HFFc6 (cell line): ENCODE measurements at regions not wholly inside any gene's neighbourhood (a gene's known extent, or its start where the extent isn't known, plus 50 kb on each side); places are given as distances from the start of the nearest gene placed in this dataset.
A peak's percentile ranks its signal among the peaks of the same experiment; 100 is the strongest.

Experiments used
- DNase-seq: peaks from one replicate; pipeline ENCODE4 v3.0.0-alpha.2; 2018
- H3K27ac Mint-ChIP-seq: 2 replicates; pipeline ENCODE4 v1.8.0; 2020; ENCODE audit warnings: mild to moderate bottlenecking, mixed read lengths
- H3K27me3 Mint-ChIP-seq: 2 replicates; pipeline ENCODE4 v1.8.0; 2021; ENCODE audit warnings: mild to moderate bottlenecking, moderate library complexity, mixed read lengths; ENCODE audit not compliant: insufficient read depth
- H3K36me3 Mint-ChIP-seq: 2 replicates; pipeline ENCODE4 v1.8.0; 2021; ENCODE audit warnings: low read depth, mixed read lengths
- H3K4me1 Mint-ChIP-seq: 2 replicates; pipeline ENCODE4 v1.8.0; 2020; ENCODE audit warnings: low read depth, mixed read lengths
- H3K4me3 Mint-ChIP-seq: 2 replicates; pipeline ENCODE4 v1.8.0; 2020; ENCODE audit warnings: mild to moderate bottlenecking, moderate library complexity, mixed read lengths
- H3K9me3 Mint-ChIP-seq: 2 replicates; pipeline ENCODE4 v1.8.0; 2020; ENCODE audit warnings: mild to moderate bottlenecking, mixed read lengths
- CTCF ChIP-seq: fragments of 200-600 bp; sonication (generic); IDR thresholded peaks from 2 replicates; pipeline ENCODE4 v1.5.0; 2021; ENCODE audit warnings: antibody characterized with exemption, mild to moderate bottlenecking

- Mint-ChIP-seq H3K4me3 (no peak overlapping the region), H3K27ac (no peak overlapping the region), H3K9me3 (no peaks in the 10 kb centered on the region), H3K36me3 (peaks cover 7% of the 10 kb centered on the region), H3K27me3 (no peaks in the 10 kb centered on the region; the same call in none of the 2 replicates), H3K4me1 (peaks cover 31% of the 10 kb centered on the region)
- no peak for TF ChIP-seq CTCF
- DNase-seq, result no peak
Observed at GRCh38 chr1:223008808-223009207, 134.2 kb downstream of the TLR5 start.

DNA sequence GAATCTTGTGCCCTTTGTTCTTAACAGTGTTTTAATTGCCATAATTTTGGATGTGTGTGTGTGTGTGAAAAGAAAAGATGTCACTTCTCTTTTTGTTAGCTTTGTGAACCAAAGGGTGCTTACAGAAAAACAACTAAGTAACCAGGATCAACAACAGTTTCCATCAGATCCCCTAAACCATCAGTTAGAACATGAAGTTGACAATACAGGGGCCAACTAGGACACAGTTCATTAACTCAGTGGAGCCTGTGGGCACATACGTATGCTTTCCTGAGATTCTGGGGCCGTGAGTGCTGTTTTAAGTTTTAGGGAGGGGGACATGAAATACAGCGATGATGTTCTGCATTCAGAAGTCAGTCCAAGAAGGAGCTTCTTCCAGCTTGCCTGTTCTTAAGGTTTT is 133.6 kb downstream of the TLR5 start:
- Mint-ChIP-seq H3K27me3 (no peaks in the 10 kb centered on the region; the same call in none of the 2 replicates), H3K36me3 (peaks cover 7% of the 10 kb centered on the region), H3K4me3 (no peak overlapping the region), H3K9me3 (no peaks in the 10 kb centered on the region), H3K4me1 (peaks cover 31% of the 10 kb centered on the region), H3K27ac (no peak overlapping the region)
- DNase-seq, result no peak
- no peak for TF ChIP-seq CTCF

- Mint-ChIP-seq H3K4me3 (no peak overlapping the region), H3K27ac (no peak overlapping the region), H3K36me3 (no peaks in the 10 kb centered on the region), H3K9me3 (no peaks in the 10 kb centered on the region), H3K27me3 (no peaks in the 10 kb centered on the region; the same call in none of the 2 replicates), H3K4me1 (peaks cover 20% of the 10 kb centered on the region)
- peak; percentile 24 for DNase-seq
- no peak for TF ChIP-seq CTCF
Observed at GRCh38 chr1:223010582-223011504, 132.2 kb downstream of the TLR5 start.

- H3K4me3 Mint-ChIP-seq, result no peak overlapping the region
- no peak for DNase-seq
- H3K4me1 Mint-ChIP-seq, result peaks cover 20% of the 10 kb centered on the region
- no peaks in the 10 kb centered on the region for H3K9me3 Mint-ChIP-seq
- H3K36me3 Mint-ChIP-seq, result no peaks in the 10 kb centered on the region
- H3K27ac Mint-ChIP-seq, result no peak overlapping the region
- no peak for TF ChIP-seq CTCF
- no peaks in the 10 kb centered on the region; the same call in none of the 2 replicates for H3K27me3 Mint-ChIP-seq
Observed at GRCh38 chr1:223011505-223011856, 131.6 kb downstream of the TLR5 start.

- H3K9me3 Mint-ChIP-seq, result no peaks in the 10 kb centered on the region
- no peaks in the 10 kb centered on the region; the same call in none of the 2 replicates for H3K27me3 Mint-ChIP-seq
- no peak overlapping the region for H3K4me3 Mint-ChIP-seq
- H3K27ac Mint-ChIP-seq, result no peak overlapping the region
- peaks cover 15% of the 10 kb centered on the region for H3K4me1 Mint-ChIP-seq
- DNase-seq, result no peak
- H3K36me3 Mint-ChIP-seq, result no peaks in the 10 kb centered on the region
- TF ChIP-seq CTCF, result no peak
Observed at GRCh38 chr1:223012176-223012788, 130.8 kb downstream of the TLR5 start.
